HFFc6 (cell line): ENCODE measurements at regions not wholly inside any gene's neighbourhood (a gene's known extent, or its start where the extent isn't known, plus 50 kb on each side); places are given as distances from the start of the nearest gene placed in this dataset.

Source experiments
- DNase-seq: peaks from one replicate; pipeline ENCODE4 v3.0.0-alpha.2; 2018
- H3K27ac Mint-ChIP-seq: 2 replicates; pipeline ENCODE4 v1.8.0; 2020; ENCODE audit warnings: mild to moderate bottlenecking, mixed read lengths
- H3K27me3 Mint-ChIP-seq: 2 replicates; pipeline ENCODE4 v1.8.0; 2021; ENCODE audit warnings: mild to moderate bottlenecking, moderate library complexity, mixed read lengths; ENCODE audit not compliant: insufficient read depth
- H3K36me3 Mint-ChIP-seq: 2 replicates; pipeline ENCODE4 v1.8.0; 2021; ENCODE audit warnings: low read depth, mixed read lengths
- H3K4me1 Mint-ChIP-seq: 2 replicates; pipeline ENCODE4 v1.8.0; 2020; ENCODE audit warnings: low read depth, mixed read lengths
- H3K4me3 Mint-ChIP-seq: 2 replicates; pipeline ENCODE4 v1.8.0; 2020; ENCODE audit warnings: mild to moderate bottlenecking, moderate library complexity, mixed read lengths
- H3K9me3 Mint-ChIP-seq: 2 replicates; pipeline ENCODE4 v1.8.0; 2020; ENCODE audit warnings: mild to moderate bottlenecking, mixed read lengths
- TF ChIP-seq, protein P1 (sequence below): fragments of 200-600 bp; sonication (generic); IDR thresholded peaks from 2 replicates; pipeline ENCODE4 v1.5.0; 2021; ENCODE audit warnings: antibody characterized with exemption, mild to moderate bottlenecking

- Mint-ChIP-seq H3K9me3 (no peaks in the 10 kb centered on the region), H3K27ac (peak overlapping the region; percentile 43; the same call in 1 of the 2 replicates), H3K4me3 (peak overlapping the region; percentile 45; the same call in 1 of the 2 replicates), H3K27me3 (peaks cover 1% of the 10 kb centered on the region; the same call in 1 of the 2 replicates), H3K36me3 (no peaks in the 10 kb centered on the region), H3K4me1 (peaks cover 15% of the 10 kb centered on the region; the same call in 1 of the 2 replicates)
- peak; percentile 64 for DNase-seq
- TF ChIP-seq, protein P1, sequence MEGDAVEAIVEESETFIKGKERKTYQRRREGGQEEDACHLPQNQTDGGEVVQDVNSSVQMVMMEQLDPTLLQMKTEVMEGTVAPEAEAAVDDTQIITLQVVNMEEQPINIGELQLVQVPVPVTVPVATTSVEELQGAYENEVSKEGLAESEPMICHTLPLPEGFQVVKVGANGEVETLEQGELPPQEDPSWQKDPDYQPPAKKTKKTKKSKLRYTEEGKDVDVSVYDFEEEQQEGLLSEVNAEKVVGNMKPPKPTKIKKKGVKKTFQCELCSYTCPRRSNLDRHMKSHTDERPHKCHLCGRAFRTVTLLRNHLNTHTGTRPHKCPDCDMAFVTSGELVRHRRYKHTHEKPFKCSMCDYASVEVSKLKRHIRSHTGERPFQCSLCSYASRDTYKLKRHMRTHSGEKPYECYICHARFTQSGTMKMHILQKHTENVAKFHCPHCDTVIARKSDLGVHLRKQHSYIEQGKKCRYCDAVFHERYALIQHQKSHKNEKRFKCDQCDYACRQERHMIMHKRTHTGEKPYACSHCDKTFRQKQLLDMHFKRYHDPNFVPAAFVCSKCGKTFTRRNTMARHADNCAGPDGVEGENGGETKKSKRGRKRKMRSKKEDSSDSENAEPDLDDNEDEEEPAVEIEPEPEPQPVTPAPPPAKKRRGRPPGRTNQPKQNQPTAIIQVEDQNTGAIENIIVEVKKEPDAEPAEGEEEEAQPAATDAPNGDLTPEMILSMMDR, result no peak
Observed at GRCh38 chrY:19354061-19354856, 390.3 kb downstream of the KDM5D start.

DNA sequence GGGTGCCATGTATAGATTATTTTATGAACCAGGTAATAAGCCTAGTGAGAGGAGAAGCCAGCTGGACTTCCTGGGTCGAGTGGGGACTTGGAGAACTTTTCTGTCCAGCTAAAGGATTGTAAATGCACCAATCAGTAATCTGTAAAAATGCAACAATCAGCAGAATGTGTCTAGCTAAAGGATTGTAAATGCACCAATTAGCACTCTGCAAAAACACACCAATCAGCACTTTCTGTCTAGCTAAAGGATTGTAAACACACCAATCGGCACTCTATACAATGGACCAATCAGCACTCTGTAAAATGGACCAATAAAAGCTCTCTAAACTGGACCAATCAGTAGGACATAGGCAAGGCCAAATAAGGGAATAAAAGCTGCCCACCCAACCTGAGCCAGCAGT lies 392.9 kb downstream of the KDM5D start:
- no peak overlapping the region for H3K27ac Mint-ChIP-seq

GRCh38 chrY:19321701-19322100 lies 422.8 kb downstream of the KDM5D start:
- DNase-seq, result no peak
- Mint-ChIP-seq H3K9me3 (no peaks in the 10 kb centered on the region; the same call in 1 of the 2 replicates), H3K4me1 (no peaks in the 10 kb centered on the region), H3K27ac (no peak overlapping the region), H3K27me3 (no peaks in the 10 kb centered on the region; the same call in 1 of the 2 replicates), H3K4me3 (no peak overlapping the region), H3K36me3 (no peaks in the 10 kb centered on the region)
- TF ChIP-seq, protein P1, result no peak

More for the DNA sequence above, 392.9 kb downstream of the KDM5D start:
- TF ChIP-seq, protein P1, result no peak
- Mint-ChIP-seq H3K36me3 (no peaks in the 10 kb centered on the region), H3K4me3 (no peak overlapping the region), H3K4me1 (peaks cover 15% of the 10 kb centered on the region; the same call in 1 of the 2 replicates), H3K9me3 (no peaks in the 10 kb centered on the region), H3K27me3 (no peaks in the 10 kb centered on the region)
- no peak for DNase-seq

DNA sequence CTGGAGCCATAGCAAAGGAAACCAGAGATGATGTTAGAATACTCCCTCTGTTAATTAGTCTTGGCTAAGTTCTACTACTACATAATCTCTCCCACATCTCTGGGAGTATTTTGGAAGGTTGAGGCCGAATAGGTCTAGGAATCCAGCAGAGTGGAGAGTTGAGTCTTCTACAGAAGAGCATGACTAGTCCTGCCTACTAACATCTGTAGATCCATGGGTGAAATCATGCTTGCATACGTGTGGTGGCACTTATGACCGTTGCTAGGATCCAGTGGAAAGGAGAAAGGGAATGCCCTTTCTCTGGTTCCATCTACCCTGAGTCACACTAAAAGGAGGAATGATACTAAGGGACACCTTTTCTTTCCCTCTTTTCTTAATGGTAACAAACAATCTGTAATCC lies 425.4 kb downstream of the KDM5D start:
- Mint-ChIP-seq H3K9me3 (no peaks in the 10 kb centered on the region; the same call in 1 of the 2 replicates), H3K36me3 (no peaks in the 10 kb centered on the region), H3K4me3 (no peak overlapping the region), H3K27ac (no peak overlapping the region), H3K27me3 (no peaks in the 10 kb centered on the region; the same call in 1 of the 2 replicates), H3K4me1 (no peaks in the 10 kb centered on the region)
- TF ChIP-seq, protein P1, result no peak
- no peak for DNase-seq

DNA sequence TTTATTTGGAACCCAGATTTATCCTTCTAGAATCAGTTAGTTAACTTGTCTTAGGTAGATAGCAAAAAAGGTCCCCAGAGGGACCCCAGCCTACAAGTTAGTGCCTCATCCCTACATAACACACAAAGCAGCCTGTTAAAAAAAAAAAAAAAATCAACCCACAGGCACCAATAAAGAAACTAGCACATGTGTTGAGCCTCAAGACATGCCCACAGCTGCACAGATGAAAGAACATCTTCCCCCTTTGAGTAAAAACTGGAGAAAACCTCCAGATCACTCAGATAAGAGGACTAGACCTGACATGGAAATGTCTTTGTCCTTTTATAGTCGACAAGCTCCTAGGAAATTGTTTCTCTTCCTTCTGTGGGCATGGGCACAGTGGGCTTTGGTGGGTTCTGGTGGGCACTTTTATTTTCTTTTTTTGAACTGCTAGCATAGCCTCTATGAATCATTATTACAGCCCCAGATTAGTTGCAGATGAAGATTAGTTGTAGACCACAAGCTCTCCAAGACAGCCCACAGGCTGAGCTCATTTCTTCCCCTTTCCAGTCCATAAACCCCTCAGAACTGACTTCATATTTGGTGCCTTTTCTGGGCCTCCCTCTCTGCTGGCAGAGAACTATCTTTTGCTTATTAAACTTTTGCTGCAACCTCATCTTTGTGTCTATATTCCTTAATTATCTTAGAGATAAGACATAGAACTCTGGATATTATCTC lies 427.1 kb downstream of the KDM5D start:
- Mint-ChIP-seq H3K27me3 (no peaks in the 10 kb centered on the region), H3K9me3 (no peaks in the 10 kb centered on the region; the same call in 1 of the 2 replicates), H3K4me1 (no peaks in the 10 kb centered on the region), H3K4me3 (no peak overlapping the region), H3K27ac (no peak overlapping the region), H3K36me3 (no peaks in the 10 kb centered on the region)
- TF ChIP-seq, protein P1, result no peak
- no peak for DNase-seq
